HepG2 (cell line): ENCODE measurements at regions not wholly inside any gene's neighbourhood (a gene's known extent, or its start where the extent isn't known, plus 50 kb on each side); places are given as distances from the start of the nearest gene placed in this dataset.

Experiments used
- ATAC-seq: fragments of 200-7000 bp; cut with Tn5 transposase; 3 replicates; pipeline ENCODE4 v1.9.1; 2020; ENCODE audit warnings: mild to moderate bottlenecking, moderate library complexity
- BruUV-seq: library from RNA; stranded (reverse); fragments of 400-500 nt; replicated peaks from 2 replicates; lab custom pipeline; 2021; lab: Mats Ljungman, UMichigan
- CTCF ChIA-PET: fragments of 300-600 bp; formaldehyde crosslinking; extraction: SDS; loops from one replicate; lab custom pipeline; 2021; ENCODE audit warnings: low total read pairs, inconsistent platforms, low intra/inter-chr PET ratio; lab: Yijun Ruan, JAX
- POLR2A ChIA-PET: fragments of 350-600 bp; sonication (Branson Sonifier 250); formaldehyde crosslinking; loops from one replicate; lab custom pipeline; 2020; ENCODE audit warnings: antibody characterized with exemption, inconsistent platforms; lab: Yijun Ruan, JAX
- DNase-seq: peaks from one replicate; pipeline ENCODE4 v3.0.0-alpha.2; 2015; ENCODE audit warnings: low spot score
- FAIRE-seq: peaks from 3 replicates; lab custom pipeline; 2011; peaks lifted over from hg19 to GRCh38; lab: Jason Lieb, UNC
- H2AFZ ChIP-seq: one replicate; pipeline ENCODE4 v1.6.1; 2011; ENCODE audit warnings: low read length, inconsistent platforms
- H3K27ac ChIP-seq: fragments of 300-600 bp; 3 replicates; pipeline ENCODE4 v1.8.0; 2011; ENCODE audit warnings: mixed run types, mild to moderate bottlenecking, mixed read lengths, low read length, inconsistent platforms; ENCODE audit not compliant: insufficient read depth; ENCODE audit errors: extremely low read length
- H3K27me3 ChIP-seq, 2 experiments: fragments of 200-600 bp in 1 of 2; 2 replicates in 1 of 2; 3 replicates in 1 of 2; pipeline versions ENCODE4 v1.6.0 to v1.8.0; 2011; ENCODE audit warnings: low read length in 2 of 2, mild to moderate bottlenecking in 2 of 2, moderate library complexity in 2 of 2, inconsistent platforms in 1 of 2; ENCODE audit not compliant: insufficient read depth in 2 of 2, control insufficient read depth in 1 of 2
- H3K36me3 ChIP-seq, 2 experiments: fragments of 200-600 bp in 1 of 2; replicated peaks in 1 of 2; 2 replicates in 1 of 2; 3 replicates in 1 of 2; pipeline versions ENCODE4 v1.5.1 to v1.8.0; 2011; ENCODE audit warnings: low read length in 2 of 2, inconsistent platforms in 1 of 2; ENCODE audit not compliant: insufficient read depth in 2 of 2, control insufficient read depth in 1 of 2
- H3K4me1 ChIP-seq: 2 replicates; pipeline ENCODE4 v1.5.1; 2012; ENCODE audit warnings: low read length, inconsistent platforms; ENCODE audit not compliant: insufficient read depth
- H3K4me2 ChIP-seq: 2 replicates; pipeline ENCODE4 v1.6.0; 2011; ENCODE audit warnings: low read depth, low read length, inconsistent platforms
- H3K4me3 ChIP-seq, 3 experiments: fragments of 200-600 bp in 1 of 3; sonication (generic), shearing (Covaris generic) in 1 of 3; replicated peaks in 1 of 3; 2 replicates each; pipeline ENCODE4 v1.5.1; 2011 to 2016; ENCODE audit warnings: low read length in 3 of 3, inconsistent platforms in 2 of 3, low read depth in 2 of 3, mild to moderate bottlenecking in 2 of 3, control low read depth in 1 of 3, mixed read lengths in 1 of 3; ENCODE audit not compliant: insufficient read depth in 1 of 3
- H3K79me2 ChIP-seq: one replicate; pipeline ENCODE4 v1.6.1; 2011; ENCODE audit warnings: low read length, inconsistent platforms; ENCODE audit not compliant: insufficient read depth
- H3K9ac ChIP-seq: 2 replicates; pipeline ENCODE4 v1.6.0; 2011; ENCODE audit warnings: mild to moderate bottlenecking, low read depth, low read length, inconsistent platforms; ENCODE audit not compliant: insufficient read depth
- H3K9me3 ChIP-seq: 2 replicates; pipeline ENCODE4 v1.5.1; 2012; ENCODE audit warnings: mild to moderate bottlenecking, low read length
- H4K20me1 ChIP-seq: 2 replicates; pipeline ENCODE4 v1.6.0; 2011; ENCODE audit warnings: inconsistent platforms, mild to moderate bottlenecking, low read length, moderate library complexity; ENCODE audit not compliant: insufficient read depth
- ATF7 ChIP-seq, 2 experiments: fragments of 450-650 bp in 1 of 2; sonication (generic) in 1 of 2; formaldehyde crosslinking in 1 of 2; IDR thresholded peaks; 2 replicates each; pipeline versions ENCODE4 v1.4.0 to v1.6.1; 2016 to 2020; ENCODE audit warnings: antibody characterized with exemption in 1 of 2, mild to moderate bottlenecking in 1 of 2, missing genetic modification reagents in 1 of 2
- ELF1 ChIP-seq: sonication (generic); formaldehyde crosslinking; IDR thresholded peaks from 2 replicates; pipeline ENCODE4 v1.4.0; 2020; ENCODE audit warnings: missing genetic modification reagents
- FOXC1 ChIP-seq: sonication (generic); formaldehyde crosslinking; IDR thresholded peaks from 2 replicates; pipeline ENCODE4 v1.8.0; 2022; ENCODE audit warnings: mild to moderate bottlenecking, missing genetic modification reagents, borderline replicate concordance
- GMEB1 ChIP-seq: sonication (generic); formaldehyde crosslinking; IDR thresholded peaks from 2 replicates; pipeline ENCODE4 v1.5.1; 2020; ENCODE audit warnings: missing genetic modification reagents, mild to moderate bottlenecking, borderline replicate concordance
- MED13 ChIP-seq: sonication (generic); formaldehyde crosslinking; IDR thresholded peaks from 2 replicates; pipeline ENCODE4 v1.5.0; 2020; ENCODE audit warnings: missing genetic modification reagents
- NCOA1 ChIP-seq: sonication (generic); formaldehyde crosslinking; IDR thresholded peaks from 2 replicates; pipeline ENCODE4 v1.9.0; 2021; ENCODE audit warnings: missing genetic modification reagents
- PAWR ChIP-seq: sonication (generic); formaldehyde crosslinking; IDR thresholded peaks from 2 replicates; pipeline ENCODE4 v1.4.0; 2020; ENCODE audit warnings: missing genetic modification reagents, mild to moderate bottlenecking, borderline replicate concordance
- PRPF4 ChIP-seq: fragments of 200-400 bp; formaldehyde crosslinking; IDR thresholded peaks from 2 replicates; pipeline ENCODE4 v1.6.1; 2016; ENCODE audit warnings: low read length, low read depth; ENCODE audit not compliant: poor library complexity, severe bottlenecking
- ZBED4 ChIP-seq: sonication (generic); formaldehyde crosslinking; IDR thresholded peaks from 2 replicates; pipeline ENCODE4 v1.4.0; 2020; ENCODE audit warnings: missing genetic modification reagents, borderline replicate concordance
- ZBTB20 ChIP-seq: sonication (generic); formaldehyde crosslinking; IDR thresholded peaks from 2 replicates; pipeline ENCODE4 v1.8.1; 2023; ENCODE audit warnings: missing genetic modification reagents, low read depth, mild to moderate bottlenecking, borderline replicate concordance
- ZBTB21 ChIP-seq: sonication (generic); formaldehyde crosslinking; IDR thresholded peaks from 2 replicates; pipeline ENCODE4 v1.4.0; 2020; ENCODE audit warnings: missing genetic modification reagents
- ZC3H13 ChIP-seq: sonication (generic); formaldehyde crosslinking; IDR thresholded peaks from 2 replicates; pipeline ENCODE4 v1.8.1; 2023; ENCODE audit warnings: mild to moderate bottlenecking, missing genetic modification reagents, moderate library complexity
- ZFP1 ChIP-seq: IDR thresholded peaks from 2 replicates; pipeline ENCODE4 v1.6.1; 2016
- ZGPAT ChIP-seq: IDR thresholded peaks from 2 replicates; pipeline ENCODE4 v1.6.1; 2016; ENCODE audit warnings: mild to moderate bottlenecking
- ZNF543 ChIP-seq: sonication (generic); formaldehyde crosslinking; IDR thresholded peaks from 2 replicates; pipeline ENCODE4 v1.4.0; 2020; ENCODE audit warnings: mild to moderate bottlenecking, missing genetic modification reagents
- ZNF556 ChIP-seq: sonication (generic); formaldehyde crosslinking; IDR thresholded peaks from 2 replicates; pipeline ENCODE4 v1.4.0; 2020; ENCODE audit warnings: mild to moderate bottlenecking, missing genetic modification reagents, borderline replicate concordance
- ZNF644 ChIP-seq: IDR thresholded peaks from 2 replicates; pipeline ENCODE4 v1.6.1; 2016; ENCODE audit warnings: low read depth
- ZSCAN29 ChIP-seq: sonication (generic); formaldehyde crosslinking; conservative IDR thresholded peaks from 2 replicates; pipeline ENCODE4 v1.4.0; 2020; ENCODE audit warnings: mild to moderate bottlenecking, missing genetic modification reagents
- WGBS: methylation state at CpG from one replicate; pipeline ENCODE4 v1.1.6; 2017; ENCODE audit warnings: low lambda C conversion rate; 5-methylcytosine and 5-hydroxymethylcytosine counted together
- in situ Hi-C: cut with HindIII; loops from 2 replicates; pipeline ENCODE4 v1.10.0; 2017; ENCODE audit warnings: low pct_unique_long_range_greater_than_20kb; ENCODE audit not compliant: extremely low pct_ligation_motif_present
- intact Hi-C: fragments of 100-400 bp; cut with micrococcal nuclease; formaldehyde crosslinking; loops from one replicate; pipeline ENCODE4 v1.10.0; 2022; ENCODE audit not compliant: unreplicated experiment

- no peaks in the 10 kb centered on the region for H3K4me1 ChIP-seq
- 14% methylated on average over 6 of the region's 6 CpGs for WGBS
- FAIRE-seq = no peak
- H3K9ac ChIP-seq = no peak overlapping the region
- DNase-seq = no peak
- CTCF ChIA-PET = no interaction called here
- no TSS peak for BruUV-seq
- in situ Hi-C loops = no loop called here
- H3K9me3 ChIP-seq = no peaks in the 10 kb centered on the region
- H4K20me1 ChIP-seq = no peaks in the 10 kb centered on the region
- intact Hi-C loops = no loop called here
- no peak overlapping the region for H3K27ac ChIP-seq
- H3K79me2 ChIP-seq = no peaks in the 10 kb centered on the region
- no peaks in the 10 kb centered on the region; a peak in 1 of 5 replicates for H3K27me3 ChIP-seq
- H3K4me2 ChIP-seq = no peak overlapping the region
- H3K36me3 ChIP-seq = no peaks in the 10 kb centered on the region
- ATAC-seq = no peak
- no peak overlapping the region for H2AFZ ChIP-seq
- no peak overlapping the region for H3K4me3 ChIP-seq
- POLR2A ChIA-PET = no interaction called here
- TF ChIP-seq ZBTB21 (CRISPR knock-in tag) (no peak), PRPF4 (no peak), ZNF644 (CRISPR knock-in tag) (no peak), ZBTB20 (CRISPR knock-in tag) (no peak), ZBED4 (CRISPR knock-in tag) (no peak), ZNF556 (no peak), FOXC1 (CRISPR knock-in tag) (no peak), ELF1 (CRISPR knock-in tag) (no peak), ZGPAT (CRISPR knock-in tag) (no peak), PAWR (CRISPR knock-in tag) (no peak), ZC3H13 (CRISPR knock-in tag) (no peak), NCOA1 (CRISPR knock-in tag) (no peak), ATF7 (IDR thresholded peaks at IDR 0.05) (no peak), ATF7 (CRISPR knock-in tag; IDR thresholded peaks at IDR 0.05) (no peak), ZFP1 (no peak), GMEB1 (no peak), MED13 (CRISPR knock-in tag) (no peak), ZSCAN29 (no peak), ZNF543 (CRISPR knock-in tag) (no peak)
Observed at GRCh38 chr5:156237361-156237760, 89.6 kb upstream of the SGCD start.
